HFF-Myc (cell line): ENCODE measurements at regions not wholly inside any gene's neighbourhood (a gene's known extent, or its start where the extent isn't known, plus 50 kb on each side); places are given as distances from the start of the nearest gene placed in this dataset.

Source experiments
- DNase-seq: peaks from one replicate; pipeline ENCODE4 v3.0.0-alpha.2; 2011; ENCODE audit warnings: low read depth; ENCODE audit errors: extremely low read depth
- H3K4me3 ChIP-seq: replicated peaks from 2 replicates; pipeline ENCODE4 v1.5.1; 2011; ENCODE audit warnings: low read depth, mild to moderate bottlenecking, control low read depth, low read length
- CTCF ChIP-seq: IDR thresholded peaks from 2 replicates; pipeline ENCODE4 v1.5.1; 2012; ENCODE audit warnings: mild to moderate bottlenecking, low read depth, low read length, control low read depth; ENCODE audit errors: missing control alignments

- TF ChIP-seq CTCF: no peak
- DNase-seq: no peak
- no peak overlapping the region for H3K4me3 ChIP-seq
Measured at GRCh38 chr14:43031598-43031997, 1424.9 kb downstream of the LRFN5 start.

- no peak for TF ChIP-seq CTCF
- no peak for DNase-seq
- no peak overlapping the region for H3K4me3 ChIP-seq
Measured at GRCh38 chr14:43022094-43022800, 1415.6 kb downstream of the LRFN5 start.

GRCh38 chr14:43019826-43020225 lies 1413.2 kb downstream of the LRFN5 start:
- no peak overlapping the region for H3K4me3 ChIP-seq
- DNase-seq: no peak
- TF ChIP-seq CTCF: no peak

- no peak for TF ChIP-seq CTCF
- DNase-seq: no peak
Measured at GRCh38 chr14:43014338-43014737, 1407.7 kb downstream of the LRFN5 start.

GRCh38 chr14:43012817-43013216 lies 1406.1 kb downstream of the LRFN5 start:
- no peak overlapping the region for H3K4me3 ChIP-seq
- no peak for TF ChIP-seq CTCF
- DNase-seq: no peak

More at GRCh38 chr14:43014338-43014737, 1407.7 kb downstream of the LRFN5 start:
- H3K4me3 ChIP-seq: no peak overlapping the region

GRCh38 chr14:43005807-43006206 lies 1399.1 kb downstream of the LRFN5 start:
- TF ChIP-seq CTCF: no peak
- no peak overlapping the region for H3K4me3 ChIP-seq
- DNase-seq: no peak

- TF ChIP-seq CTCF: no peak
- H3K4me3 ChIP-seq: no peak overlapping the region
- DNase-seq: no peak
Measured at GRCh38 chr14:43003845-43004244, 1397.2 kb downstream of the LRFN5 start.
